Umbilical cord (tissue), 1 donor: ENCODE measurements at regions not wholly inside any gene's neighbourhood (a gene's known extent, or its start where the extent isn't known, plus 50 kb on each side); places are given as distances from the start of the nearest gene placed in this dataset.

Experiments used
- DNase-seq: peaks from one replicate; pipeline ENCODE4 v3.0.0-alpha.2; 2015; ENCODE audit warnings: low spot score

GRCh38 chr2:88832992-88833389, 141.5 kb downstream of the RPIA start:
- no peak for DNase-seq

GRCh38 chr2:88834376-88834775, 142.9 kb downstream of the RPIA start:
- no peak for DNase-seq

- no peak for DNase-seq
Observed at GRCh38 chr2:88834866-88835265, 143.4 kb downstream of the RPIA start.

GRCh38 chr2:88835726-88836125, 144.3 kb downstream of the RPIA start:
- DNase-seq: no peak

- no peak for DNase-seq
Observed at GRCh38 chr2:88836351-88836750, 144.9 kb downstream of the RPIA start.

- no peak for DNase-seq
Observed at GRCh38 chr2:88837511-88838160, 146.2 kb downstream of the RPIA start.

GRCh38 chr2:88838165-88838635, 146.7 kb downstream of the RPIA start:
- DNase-seq: no peak

- no peak for DNase-seq
Observed at GRCh38 chr2:88841224-88841929, 149.9 kb downstream of the RPIA start.

GRCh38 chr2:88842656-88843460, 151.4 kb downstream of the RPIA start:
- DNase-seq: no peak

- DNase-seq: no peak
Observed at GRCh38 chr2:88843651-88844050, 152.2 kb downstream of the RPIA start.

- no peak for DNase-seq
Observed at GRCh38 chr2:88844960-88845359, 153.5 kb downstream of the RPIA start.

- no peak for DNase-seq
Observed at GRCh38 chr2:88845772-88846661, 154.5 kb downstream of the RPIA start.

GRCh38 chr2:88852753-88853402, 161.4 kb downstream of the RPIA start:
- DNase-seq: peak; percentile 10

GRCh38 chr2:88853403-88853790, 161.9 kb downstream of the RPIA start:
- no peak for DNase-seq

GRCh38 chr2:88854528-88854927, 163.1 kb downstream of the RPIA start:
- no peak for DNase-seq

GRCh38 chr2:88855620-88856408, 164.3 kb downstream of the RPIA start:
- DNase-seq: no peak

- DNase-seq: no peak
Observed at GRCh38 chr2:88856409-88857135, 165.1 kb downstream of the RPIA start.

- DNase-seq: no peak
Observed at GRCh38 chr2:88857274-88857741, 165.8 kb downstream of the RPIA start.

GRCh38 chr2:88857951-88858411, 166.5 kb downstream of the RPIA start:
- DNase-seq: peak; percentile 15
